NB4 (cell line): ENCODE measurements at regions not wholly inside any gene's neighbourhood (a gene's known extent, or its start where the extent isn't known, plus 50 kb on each side); places are given as distances from the start of the nearest gene placed in this dataset.

Experiments
- DNase-seq: peaks from one replicate; pipeline ENCODE4 v3.0.0; 2010; ENCODE audit warnings: low read depth
- H3K4me3 ChIP-seq: one replicate; pipeline ENCODE4 v1.5.1; 2011; ENCODE audit warnings: mild to moderate bottlenecking, low read depth, low read length, moderate library complexity
- CTCF ChIP-seq: IDR thresholded peaks from one replicate; pipeline ENCODE4 v1.5.1; 2012; ENCODE audit warnings: low read depth, low read length
- MAX ChIP-seq: IDR thresholded peaks from 2 replicates; pipeline ENCODE4 v1.6.1; 2011; ENCODE audit warnings: low read depth, low read length
- MYC ChIP-seq: IDR thresholded peaks from 2 replicates; pipeline ENCODE4 v1.6.1; 2011; ENCODE audit warnings: low read depth, low read length
- POLR2A ChIP-seq: IDR thresholded peaks from 2 replicates; pipeline ENCODE4 v1.6.1; 2011; ENCODE audit warnings: mild to moderate bottlenecking; ENCODE audit not compliant: insufficient read length; ENCODE audit errors: extremely low read depth

GRCh38 chr3:3734881-3735280 lies 64.3 kb upstream of the LRRN1 start:
- no peak for DNase-seq
- no peak overlapping the region for H3K4me3 ChIP-seq
- TF ChIP-seq POLR2A = no peak
- TF ChIP-seq MYC = no peak
- no peak for TF ChIP-seq CTCF
- no peak for TF ChIP-seq MAX

- no peak for TF ChIP-seq MAX
- TF ChIP-seq POLR2A = no peak
- TF ChIP-seq MYC = no peak
- TF ChIP-seq CTCF = no peak
- DNase-seq = no peak
- H3K4me3 ChIP-seq = no peak overlapping the region
Measured at GRCh38 chr3:3729261-3729660, 70.0 kb upstream of the LRRN1 start.

GRCh38 chr3:3726549-3726948 lies 72.7 kb upstream of the LRRN1 start:
- no peak overlapping the region for H3K4me3 ChIP-seq
- DNase-seq = no peak
- TF ChIP-seq MAX (no peak), CTCF (no peak), POLR2A (no peak), MYC (no peak)

GRCh38 chr3:3714572-3714971 lies 84.7 kb upstream of the LRRN1 start:
- H3K4me3 ChIP-seq = no peak overlapping the region
- TF ChIP-seq MYC = no peak
- TF ChIP-seq MAX = no peak
- no peak for TF ChIP-seq CTCF
- no peak for TF ChIP-seq POLR2A
- no peak for DNase-seq

GRCh38 chr3:3712971-3713370 lies 86.3 kb upstream of the LRRN1 start:
- no peak overlapping the region for H3K4me3 ChIP-seq
- no peak for DNase-seq
- TF ChIP-seq CTCF (no peak), MAX (no peak), POLR2A (no peak), MYC (no peak)

GRCh38 chr3:3708769-3709115 lies 90.5 kb upstream of the LRRN1 start:
- H3K4me3 ChIP-seq = no peak overlapping the region
- TF ChIP-seq MAX (no peak), CTCF (no peak), POLR2A (no peak), MYC (no peak)
- DNase-seq = no peak
